Skeletal muscle tissue (tissue), 3 donors: ENCODE measurements at regions not wholly inside any gene's neighbourhood (a gene's known extent, or its start where the extent isn't known, plus 50 kb on each side); places are given as distances from the start of the nearest gene placed in this dataset.

Experiments used
- H3K27ac ChIP-seq: one replicate; pipeline ENCODE4 v1.7.0; 2013; ENCODE audit warnings: mild to moderate bottlenecking, low read depth, low read length, inconsistent platforms
- H3K27me3 ChIP-seq, 3 donors: one replicate each; pipeline ENCODE4 v1.7.0; 2013; ENCODE audit warnings: low read length in 3 of 3; ENCODE audit not compliant: control insufficient read depth in 3 of 3, insufficient read depth in 3 of 3
- H3K36me3 ChIP-seq, 3 donors: one replicate each; pipeline ENCODE4 v1.7.0; 2013; ENCODE audit warnings: low read length in 3 of 3; ENCODE audit not compliant: control insufficient read depth in 3 of 3, insufficient read depth in 3 of 3
- H3K4me1 ChIP-seq, 3 donors: one replicate each; pipeline ENCODE4 v1.7.0; 2013; ENCODE audit warnings: low read length in 3 of 3, mild to moderate bottlenecking in 3 of 3; ENCODE audit not compliant: control insufficient read depth in 3 of 3, insufficient read depth in 3 of 3
- H3K4me3 ChIP-seq, 3 donors: one replicate each; pipeline ENCODE4 v1.7.0; 2013; ENCODE audit warnings: low read length in 3 of 3
- H3K9ac ChIP-seq, 3 donors: one replicate each; pipeline ENCODE4 v1.7.0; 2013; ENCODE audit warnings: low read length in 3 of 3, mild to moderate bottlenecking in 3 of 3, moderate library complexity in 2 of 3, low read depth in 1 of 3
- H3K9me3 ChIP-seq, 3 donors: one replicate each; pipeline ENCODE4 v1.7.0; 2013; ENCODE audit warnings: low read length in 3 of 3; ENCODE audit not compliant: control insufficient read depth in 3 of 3
- donor health status: Osteomylitis.

DNA sequence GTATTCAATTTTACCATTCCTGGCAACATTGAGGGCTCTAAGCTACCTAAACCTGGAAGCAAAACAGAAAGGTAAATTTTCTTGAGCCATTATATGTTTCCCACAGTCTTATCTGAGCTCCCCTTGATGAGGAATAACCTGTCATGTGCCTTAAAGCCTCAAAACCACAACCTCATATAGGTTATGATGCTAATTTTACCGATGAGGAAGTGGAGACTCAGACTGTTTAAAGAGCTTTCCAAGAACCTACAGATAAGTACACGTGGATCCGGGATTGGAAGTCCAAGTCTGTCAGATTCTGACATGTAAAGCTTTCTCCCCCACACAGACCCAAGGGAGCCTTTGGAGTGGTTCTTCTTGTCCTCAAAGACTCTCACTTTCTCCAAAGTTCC, 140.5 kb downstream of the SEMA6D start:
- Histone ChIP-seq H3K36me3 (no peaks in the 10 kb centered on the region), H3K4me3 (no peak overlapping the region), H3K27me3 (no peaks in the 10 kb centered on the region), H3K4me1 (no peaks in the 10 kb centered on the region), H3K9ac (no peak overlapping the region), H3K27ac (no peak overlapping the region), H3K9me3 (no peaks in the 10 kb centered on the region)

DNA sequence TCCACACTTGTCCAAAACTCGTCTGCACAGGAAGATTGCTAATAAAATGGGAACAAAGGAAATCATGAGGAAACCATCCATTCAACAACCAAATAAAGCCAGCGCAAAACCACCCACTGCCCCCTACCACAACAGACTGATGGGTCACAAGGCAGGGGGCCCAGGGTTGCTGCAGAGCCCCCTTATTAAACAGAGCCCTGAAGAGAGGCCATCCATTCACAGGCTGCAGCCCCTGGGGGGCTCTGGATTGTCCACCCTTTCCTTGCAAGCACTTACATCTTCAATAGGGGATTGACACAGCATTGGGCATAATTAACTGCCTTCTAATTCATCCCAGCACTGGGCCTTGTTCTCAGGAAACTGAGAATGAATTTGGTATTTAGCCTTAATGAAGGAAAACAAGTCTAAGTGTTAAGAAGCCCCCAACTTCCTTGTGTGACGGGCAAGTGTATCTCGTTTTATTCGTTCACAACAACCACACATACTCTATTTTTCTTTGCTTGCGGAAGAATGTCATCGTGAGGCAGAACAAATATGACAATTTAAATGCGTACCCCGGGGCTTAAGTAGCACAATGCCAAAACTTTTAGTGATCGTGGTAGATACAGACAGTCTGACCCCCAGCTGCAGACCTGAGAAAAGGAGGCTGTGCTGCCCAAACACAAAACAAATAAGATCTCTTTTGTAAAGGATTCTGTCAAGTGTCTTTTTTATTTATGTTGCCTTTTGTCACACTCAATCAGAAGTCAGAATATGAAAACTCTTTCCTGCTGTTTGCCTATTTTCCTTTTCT, 144.0 kb downstream of the SEMA6D start:
- no peaks in the 10 kb centered on the region for H3K4me1 ChIP-seq
- no peak overlapping the region for H3K4me3 ChIP-seq
- no peak overlapping the region for H3K27ac ChIP-seq
- H3K27me3 ChIP-seq: no peaks in the 10 kb centered on the region
- no peaks in the 10 kb centered on the region for H3K36me3 ChIP-seq
- H3K9ac ChIP-seq: no peak overlapping the region
- H3K9me3 ChIP-seq: no peaks in the 10 kb centered on the region

GRCh38 chr15:47862402-47862801, 145.1 kb downstream of the SEMA6D start:
- Histone ChIP-seq H3K36me3 (no peaks in the 10 kb centered on the region), H3K9ac (no peak overlapping the region), H3K4me3 (no peak overlapping the region), H3K4me1 (no peaks in the 10 kb centered on the region), H3K9me3 (no peaks in the 10 kb centered on the region), H3K27ac (no peak overlapping the region), H3K27me3 (no peaks in the 10 kb centered on the region)

DNA sequence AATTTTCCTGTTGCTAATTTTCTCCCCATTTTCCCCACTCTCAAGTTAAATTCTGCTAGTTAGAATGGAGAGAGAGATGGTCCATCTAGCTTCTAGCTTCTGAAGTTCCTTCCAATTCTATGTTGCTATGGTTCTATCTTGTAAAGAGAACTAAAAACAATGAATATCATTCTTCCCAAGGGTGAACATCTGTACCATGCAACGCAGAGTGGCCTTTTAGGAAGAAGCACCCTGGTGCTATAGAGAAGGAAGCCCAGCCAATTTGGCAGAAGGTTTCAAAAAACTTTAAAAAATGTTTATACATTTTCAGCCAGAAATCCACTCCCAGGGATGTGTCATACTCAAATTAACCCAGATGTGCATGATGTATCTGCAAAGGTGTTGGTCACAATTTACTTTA, 149.1 kb downstream of the SEMA6D start:
- H3K9me3 ChIP-seq: no peaks in the 10 kb centered on the region
- H3K4me3 ChIP-seq: no peak overlapping the region
- peaks cover 0 to 5% (median 2%) of the 10 kb centered on the region in 3 donors for H3K4me1 ChIP-seq
- H3K36me3 ChIP-seq: no peaks in the 10 kb centered on the region
- no peak overlapping the region for H3K27ac ChIP-seq
- no peak overlapping the region for H3K9ac ChIP-seq
- no peaks in the 10 kb centered on the region for H3K27me3 ChIP-seq

- H3K36me3 ChIP-seq: no peaks in the 10 kb centered on the region
- H3K27me3 ChIP-seq: no peaks in the 10 kb centered on the region
These were observed 153.1 kb downstream of the SEMA6D start for GRCh38 chr15:47870300-47870955.

GRCh38 chr15:47870956-47871625, 153.8 kb downstream of the SEMA6D start:
- H3K27me3 ChIP-seq: no peaks in the 10 kb centered on the region
- H3K36me3 ChIP-seq: no peaks in the 10 kb centered on the region
- peaks cover 2 to 9% (median 2%) of the 10 kb centered on the region in 3 donors for H3K4me1 ChIP-seq
- H3K4me3 ChIP-seq: no peak overlapping the region
- no peak overlapping the region for H3K27ac ChIP-seq
- no peak overlapping the region for H3K9ac ChIP-seq
- H3K9me3 ChIP-seq: no peaks in the 10 kb centered on the region

More at GRCh38 chr15:47870300-47870955, 153.1 kb downstream of the SEMA6D start:
- Histone ChIP-seq H3K27ac (no peak overlapping the region), H3K4me3 (no peak overlapping the region), H3K4me1 (peaks cover 2 to 9% (median 2%) of the 10 kb centered on the region in 3 donors), H3K9ac (no peak overlapping the region), H3K9me3 (no peaks in the 10 kb centered on the region)

DNA sequence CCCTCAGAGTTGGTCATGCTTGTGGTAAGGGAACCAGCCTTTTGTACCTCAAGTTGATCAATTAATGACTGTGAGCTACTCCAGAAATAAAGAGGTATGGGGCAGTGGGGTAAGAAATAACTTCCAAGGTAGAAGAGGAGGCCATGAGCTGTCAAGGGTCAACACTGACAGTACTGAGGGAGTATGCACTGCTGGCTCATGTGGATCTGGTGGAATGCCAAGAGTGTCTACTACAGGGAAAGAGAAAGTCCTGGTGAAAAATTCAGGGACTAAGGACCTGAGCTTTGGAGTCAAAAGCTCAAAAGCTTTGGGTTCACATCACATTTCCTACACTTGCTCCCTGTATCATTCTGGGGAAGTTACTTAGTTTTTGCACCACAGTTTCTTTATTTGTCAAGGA, 154.9 kb downstream of the SEMA6D start:
- Histone ChIP-seq H3K4me1 (peaks cover 2 to 9% (median 2%) of the 10 kb centered on the region in 3 donors), H3K27ac (no peak overlapping the region), H3K36me3 (no peaks in the 10 kb centered on the region), H3K9me3 (no peaks in the 10 kb centered on the region), H3K9ac (no peak overlapping the region), H3K4me3 (no peak overlapping the region), H3K27me3 (no peaks in the 10 kb centered on the region)

DNA sequence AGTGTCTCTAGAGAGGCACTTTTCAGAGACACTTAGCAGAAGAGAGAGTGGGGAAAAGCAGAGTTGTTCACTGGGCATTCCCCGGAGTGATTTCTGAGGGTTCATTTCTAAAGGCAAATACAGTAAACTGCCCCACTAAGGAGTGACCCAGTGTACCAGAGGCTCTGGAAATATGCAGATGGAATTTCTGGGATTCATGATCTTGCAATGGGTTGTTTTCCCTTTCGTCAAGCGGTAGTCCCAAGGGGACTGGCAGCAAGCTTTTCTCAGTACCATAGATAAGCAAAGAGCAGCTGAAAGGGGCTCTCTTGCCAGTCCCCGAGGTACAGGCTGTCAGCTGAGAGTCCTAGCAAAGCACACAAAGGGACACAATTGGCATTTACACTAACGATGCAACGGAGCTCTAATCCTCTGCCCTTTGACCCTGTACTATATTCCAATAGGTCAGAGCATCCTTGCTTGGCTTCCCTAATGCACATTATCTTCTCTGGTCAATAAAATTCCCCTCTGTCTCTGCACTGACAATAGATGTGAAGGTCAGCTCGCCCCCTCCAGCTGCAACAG, 155.6 kb downstream of the SEMA6D start:
- Histone ChIP-seq H3K27me3 (no peaks in the 10 kb centered on the region), H3K4me3 (no peak overlapping the region), H3K9me3 (no peaks in the 10 kb centered on the region), H3K9ac (no peak overlapping the region), H3K4me1 (peaks cover 2 to 9% (median 2%) of the 10 kb centered on the region in 3 donors), H3K36me3 (no peaks in the 10 kb centered on the region), H3K27ac (no peak overlapping the region)

DNA sequence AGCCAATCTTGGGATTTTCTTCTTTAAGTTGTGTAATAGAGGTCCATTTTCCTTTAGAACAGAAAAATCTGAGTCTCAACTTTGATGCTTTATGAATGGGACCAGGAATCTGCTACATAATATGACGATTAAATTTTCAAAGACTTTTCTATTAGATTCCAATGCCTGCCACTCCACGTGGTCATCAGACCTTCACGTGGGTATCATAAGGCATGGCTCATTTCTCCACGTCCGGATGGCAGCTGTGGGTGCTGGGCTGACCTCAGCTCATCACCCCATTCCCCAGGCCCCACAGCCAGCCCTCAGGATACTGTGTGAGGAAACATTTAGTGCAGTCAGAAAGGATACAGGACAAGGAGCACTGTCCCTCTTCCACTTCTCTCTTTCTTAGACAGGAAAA, 159.7 kb downstream of the SEMA6D start:
- no peaks in the 10 kb centered on the region for H3K9me3 ChIP-seq
- no peaks in the 10 kb centered on the region for H3K27me3 ChIP-seq
- H3K36me3 ChIP-seq: no peaks in the 10 kb centered on the region
- H3K4me1 ChIP-seq: peaks cover 0 to 2% (median 0%) of the 10 kb centered on the region in 3 donors
- H3K4me3 ChIP-seq: no peak overlapping the region
- H3K27ac ChIP-seq: no peak overlapping the region
- H3K9ac ChIP-seq: no peak overlapping the region

DNA sequence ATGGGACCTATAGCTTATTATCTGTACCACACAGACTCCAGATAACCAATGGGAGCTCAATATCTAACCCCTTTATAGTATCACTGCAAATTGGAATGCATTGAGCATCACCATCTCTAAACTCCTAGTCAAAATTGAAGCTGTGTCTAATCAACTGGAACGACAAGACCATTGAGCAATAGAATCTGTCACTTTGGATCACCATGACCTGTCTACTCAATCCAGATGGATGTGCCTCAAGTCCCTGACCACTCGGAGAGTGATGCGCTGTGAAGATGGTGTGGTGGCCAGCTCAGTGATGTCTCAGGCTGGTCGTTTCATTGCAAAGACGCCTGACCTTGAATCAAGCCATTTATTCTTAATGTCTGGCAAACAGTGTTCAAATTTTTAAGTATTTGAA, 160.5 kb downstream of the SEMA6D start:
- no peak overlapping the region for H3K4me3 ChIP-seq

More for the DNA sequence above, 160.5 kb downstream of the SEMA6D start:
- Histone ChIP-seq H3K4me1 (peaks cover 0 to 2% (median 0%) of the 10 kb centered on the region in 3 donors), H3K9ac (no peak overlapping the region), H3K9me3 (no peaks in the 10 kb centered on the region), H3K27ac (no peak overlapping the region), H3K27me3 (no peaks in the 10 kb centered on the region), H3K36me3 (no peaks in the 10 kb centered on the region)
